Uterus (tissue), 3 donors: ENCODE measurements at regions not wholly inside any gene's neighbourhood (a gene's known extent, or its start where the extent isn't known, plus 50 kb on each side); places are given as distances from the start of the nearest gene placed in this dataset. TPM values are rescaled to one million over a fixed set of nuclear protein-coding genes. Genes with fewer than 3 reads are reported as not detected.

Experiments used
- DNase-seq, 2 donors: peaks; one replicate each; pipeline ENCODE4 v3.0.0-alpha.2; 2019 to 2020
- H3K27ac ChIP-seq, 2 donors: fragments of 200-600 bp; sonication (generic); 1 replicate in 1 of 2; 2 replicates in 1 of 2; pipeline ENCODE4 v1.5.1; 2016 to 2018
- H3K27me3 ChIP-seq, 2 donors: fragments of 200-600 bp; sonication (generic); one replicate each; pipeline ENCODE4 v1.5.1; 2018 to 2019; ENCODE audit warnings: control low read depth in 1 of 2
- H3K36me3 ChIP-seq, 2 donors: fragments of 200-600 bp; sonication (generic); one replicate each; pipeline ENCODE4 v1.5.1; 2019; ENCODE audit warnings: control low read depth in 1 of 2
- H3K4me1 ChIP-seq, 2 donors: fragments of 200-600 bp; sonication (generic); one replicate each; pipeline ENCODE4 v1.5.1; 2018 to 2019; ENCODE audit warnings: control low read depth in 1 of 2
- H3K4me3 ChIP-seq, 2 donors: fragments of 200-600 bp; sonication (generic); 1 replicate in 1 of 2; 2 replicates in 1 of 2; pipeline ENCODE4 v1.5.1; 2018 to 2019; ENCODE audit warnings: mild to moderate bottlenecking in 1 of 2
- H3K9me3 ChIP-seq, 2 donors: fragments of 200-600 bp; sonication (generic); one replicate each; pipeline ENCODE4 v1.5.1; 2019; ENCODE audit warnings: control low read depth in 1 of 2
- CTCF ChIP-seq, 4 experiments: fragments of 200-600 bp in 2 of 4; fragments of 450-650 bp in 2 of 4; sonication (generic) in 2 of 4; IDR thresholded peaks; one replicate each; pipeline ENCODE4 v1.5.1; 2016 to 2019; ENCODE audit warnings: antibody characterized with exemption in 4 of 4, mild to moderate bottlenecking in 2 of 4, moderate library complexity in 1 of 4
- POLR2A ChIP-seq, 2 donors: fragments of 450-650 bp; IDR thresholded peaks; one replicate each; pipeline ENCODE4 v1.6.1; 2016; ENCODE audit warnings: antibody characterized with exemption in 2 of 2, mild to moderate bottlenecking in 1 of 2, moderate library complexity in 1 of 2
- intact Hi-C: fragments of 100-400 bp; cut with DNase I; formaldehyde crosslinking; loops from one replicate; pipeline ENCODE4 v1.15.1; 2023; ENCODE audit warnings: low total_unique reads
- small RNA-seq: library from RNA; depleted of rRNA; stranded (forward); fragments of <200 nt; gene quantifications from one replicate; pipeline ENCODE3, GENCODE V24; 2016
- donor health status: DM: yes; HTN: yes; CAD: no.

DNA sequence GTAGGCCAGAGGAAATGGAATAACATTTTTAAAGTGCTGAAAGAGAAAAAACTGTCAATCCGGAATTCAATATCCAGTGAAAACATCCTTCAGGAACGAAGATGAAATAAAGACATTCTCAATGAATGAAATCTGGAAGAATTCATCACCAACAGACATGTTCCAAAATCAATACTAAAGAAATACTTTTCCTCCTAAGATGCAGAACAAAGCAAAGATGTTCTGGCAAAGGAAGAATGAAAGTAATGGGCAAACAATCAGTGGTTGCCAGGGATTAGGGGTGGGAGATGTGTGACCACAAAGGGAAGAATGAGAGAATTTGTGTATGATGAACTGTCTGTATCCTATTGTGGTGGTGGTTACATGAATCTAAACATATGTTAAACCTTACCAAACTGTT, 52.8 kb upstream of the EEPD1 start:
- Histone ChIP-seq H3K27me3 (no peaks in the 10 kb centered on the region), H3K4me3 (no peak overlapping the region), H3K36me3 (no peaks in the 10 kb centered on the region), H3K9me3 (no peaks in the 10 kb centered on the region), H3K4me1 (no peaks in the 10 kb centered on the region), H3K27ac (no peak overlapping the region)
- intact Hi-C loops = no loop called here
- DNase-seq = no peak
- TF ChIP-seq POLR2A (IDR thresholded peaks at IDR 0.05) = no peak
- no peak for TF ChIP-seq CTCF (IDR thresholded peaks at IDR 0.05)

GRCh38 chr7:36100634-36101033, 52.4 kb upstream of the EEPD1 start:
- no peak for DNase-seq
- Histone ChIP-seq H3K27ac (no peak overlapping the region), H3K9me3 (no peaks in the 10 kb centered on the region), H3K36me3 (no peaks in the 10 kb centered on the region), H3K27me3 (no peaks in the 10 kb centered on the region), H3K4me3 (no peak overlapping the region), H3K4me1 (no peaks in the 10 kb centered on the region)
- intact Hi-C loops = no loop called here
- no peak for TF ChIP-seq POLR2A (IDR thresholded peaks at IDR 0.05)
- TF ChIP-seq CTCF (IDR thresholded peaks at IDR 0.05) = no peak

Small RNA genes in the stretch of these regions (small RNA-seq; reads per million reads assigned to genes)
- not detected for gene RNU6-1085P
